ENCODE measurements at regions not wholly inside any gene's neighbourhood (a gene's known extent, or its start where the extent isn't known, plus 50 kb on each side); places are given as distances from the start of the nearest gene placed in this dataset.

DNA sequence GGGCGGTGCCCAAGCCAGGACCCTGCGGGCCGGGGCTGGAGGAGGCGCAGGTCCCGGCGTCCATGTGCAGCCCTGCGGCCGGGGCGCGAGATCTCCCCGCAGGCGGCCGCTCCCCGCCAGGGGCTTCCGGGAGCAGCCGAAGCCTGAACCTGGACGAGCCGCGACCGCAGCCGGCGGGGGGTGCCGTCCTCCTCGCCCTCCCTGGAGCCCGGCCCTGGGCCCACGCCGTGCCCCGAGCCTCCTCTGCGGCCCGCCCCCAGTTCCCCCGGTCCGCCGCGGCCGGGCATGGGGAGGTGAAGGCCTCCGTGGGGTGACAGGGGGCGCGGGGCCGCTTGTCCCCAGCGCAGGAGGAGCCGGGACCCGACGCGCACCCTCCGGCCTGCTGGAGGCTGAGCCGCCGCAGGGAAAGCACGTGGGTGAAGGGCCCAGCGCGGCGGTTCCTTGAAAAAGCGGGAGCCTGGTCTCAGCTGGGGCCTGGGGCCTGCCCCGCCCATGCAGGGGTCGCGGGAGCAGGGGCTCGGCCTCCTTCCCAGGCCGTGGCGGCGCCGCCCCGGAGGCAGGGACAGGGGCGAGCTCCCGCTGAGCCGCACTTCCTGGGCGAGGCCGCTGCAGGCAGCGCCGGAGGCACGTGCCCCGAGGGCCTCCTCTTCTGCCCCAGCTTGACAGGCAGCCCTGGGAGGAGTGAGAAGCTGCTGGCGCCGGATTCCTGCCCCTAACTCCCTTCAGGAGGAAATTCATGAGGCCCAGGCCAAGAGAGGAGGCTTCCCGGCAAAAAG is 55.6 kb upstream of the PPP2R5C start:
- TF ChIP-seq POLR2AphosphoS5 (IDR thresholded peaks at IDR 0.05; ENCODE audit: borderline replicate concordance, low read depth, low read length) (no peak), EZH2 (IDR thresholded peaks at IDR 0.05) (no peak), FOXP2 (optimal IDR thresholded peaks at IDR 0.05; ENCODE audit: control extremely low read depth, extremely low read length, insufficient read depth) (no peak)

Measured in SK-N-MC (cell line).